ENCODE measurements at regions not wholly inside any gene's neighbourhood (a gene's known extent, or its start where the extent isn't known, plus 50 kb on each side); places are given as distances from the start of the nearest gene placed in this dataset.
"Not testable (repeated sequence)": the region's sequence is repeated elsewhere in the genome, so short reads cannot be mapped to it uniquely, and the experiment has no call there.

- Histone ChIP-seq H3K27me3 (ENCODE audit: low read depth) (peaks cover 15% of the 10 kb centered on the region), H3K36me3 (no peaks in the 10 kb centered on the region), H3K4me1 (no peaks in the 10 kb centered on the region), H3K4me3 (no peak overlapping the region), H3K9me3 (replicated peaks) (no peaks in the 10 kb centered on the region), H3K27ac (replicated peaks) (no peak overlapping the region)
- intact Hi-C loops (cut with micrococcal nuclease) = no loop called here
- DNase-seq = no peak
- TF ChIP-seq CTCF (IDR thresholded peaks at IDR 0.05; ENCODE audit: borderline replicate concordance) = no peak
These were observed 53.3 kb downstream of the OLFML3 start for GRCh38 chr1:114032271-114033215.

GRCh38 chr1:114033216-114033706, 54.0 kb downstream of the OLFML3 start:
- Histone ChIP-seq H3K27me3 (ENCODE audit: low read depth) (peaks cover 14% of the 10 kb centered on the region), H3K9me3 (replicated peaks) (no peaks in the 10 kb centered on the region), H3K4me1 (no peaks in the 10 kb centered on the region), H3K4me3 (no peak overlapping the region), H3K36me3 (no peaks in the 10 kb centered on the region), H3K27ac (replicated peaks) (no peak overlapping the region)
- intact Hi-C loops (cut with micrococcal nuclease) = no loop called here
- peak; percentile 62 for TF ChIP-seq CTCF (IDR thresholded peaks at IDR 0.05; ENCODE audit: borderline replicate concordance)
- no peak for DNase-seq

- no peak for TF ChIP-seq CTCF (IDR thresholded peaks at IDR 0.05; ENCODE audit: borderline replicate concordance)
- H3K4me1 ChIP-seq = no peaks in the 10 kb centered on the region
- H3K27ac ChIP-seq (replicated peaks) = no peak overlapping the region
- no peaks in the 10 kb centered on the region for H3K9me3 ChIP-seq (replicated peaks)
- DNase-seq = no peak
- no peak overlapping the region for H3K4me3 ChIP-seq
- no peaks in the 10 kb centered on the region for H3K36me3 ChIP-seq
- intact Hi-C loops (cut with micrococcal nuclease) = no loop called here
- H3K27me3 ChIP-seq (ENCODE audit: low read depth) = peaks cover 8% of the 10 kb centered on the region
These were observed 54.7 kb downstream of the OLFML3 start for GRCh38 chr1:114033961-114034360.

- Histone ChIP-seq H3K9me3 (replicated peaks) (no peaks in the 10 kb centered on the region), H3K27me3 (ENCODE audit: low read depth) (peaks cover 8% of the 10 kb centered on the region), H3K4me1 (no peaks in the 10 kb centered on the region), H3K27ac (replicated peaks) (no peak overlapping the region), H3K36me3 (no peaks in the 10 kb centered on the region), H3K4me3 (no peak overlapping the region)
- no peak for DNase-seq
- intact Hi-C loops (cut with micrococcal nuclease) = no loop called here
- TF ChIP-seq CTCF (IDR thresholded peaks at IDR 0.05; ENCODE audit: borderline replicate concordance) = no peak
These were observed 55.5 kb downstream of the OLFML3 start for GRCh38 chr1:114034567-114035303.

GRCh38 chr1:114035304-114035700, 56.0 kb downstream of the OLFML3 start:
- Histone ChIP-seq H3K4me3 (no peak overlapping the region), H3K4me1 (no peaks in the 10 kb centered on the region), H3K27ac (replicated peaks) (no peak overlapping the region), H3K36me3 (no peaks in the 10 kb centered on the region), H3K27me3 (ENCODE audit: low read depth) (peaks cover 8% of the 10 kb centered on the region), H3K9me3 (replicated peaks) (no peaks in the 10 kb centered on the region)
- TF ChIP-seq CTCF (IDR thresholded peaks at IDR 0.05; ENCODE audit: borderline replicate concordance) = no peak
- intact Hi-C loops (cut with micrococcal nuclease) = no loop called here
- DNase-seq = no peak

- H3K27me3 ChIP-seq (ENCODE audit: low read depth); H3K4me3 ChIP-seq; DNase-seq; H3K36me3 ChIP-seq; H3K9me3 ChIP-seq (replicated peaks); H3K27ac ChIP-seq (replicated peaks); H3K4me1 ChIP-seq; intact Hi-C loops (cut with micrococcal nuclease): not testable (repeated sequence)
These were observed 57.8 kb downstream of the OLFML3 start for GRCh38 chr1:114036841-114037630.

Data from left ventricle myocardium inferior (tissue), 1 donor.